HG03139 (cell line): ENCODE measurements at regions not wholly inside any gene's neighbourhood (a gene's known extent, or its start where the extent isn't known, plus 50 kb on each side); places are given as distances from the start of the nearest gene placed in this dataset.
"Not testable (repeated sequence)": the region's sequence is repeated elsewhere in the genome, so short reads cannot be mapped to it uniquely, and the experiment has no call there.

Experiments
- ATAC-seq: cut with Tn5 transposase; IDR thresholded peaks from one replicate; pipeline ENCODE4 v1.9.1; 2021; ENCODE audit not compliant: unreplicated experiment

GRCh38 chr14:51574009-51574408 is 77.7 kb upstream of the FRMD6 start:
- ATAC-seq = no peak

GRCh38 chr14:51575349-51576116 is 76.2 kb upstream of the FRMD6 start:
- ATAC-seq = no peak

- no peak for ATAC-seq
Measured at GRCh38 chr14:51576117-51576430, 75.6 kb upstream of the FRMD6 start.

GRCh38 chr14:51576879-51577278 is 74.8 kb upstream of the FRMD6 start:
- no peak for ATAC-seq

- no peak for ATAC-seq
Measured at GRCh38 chr14:51578853-51579252, 72.9 kb upstream of the FRMD6 start.

- no peak for ATAC-seq
Measured at GRCh38 chr14:51581017-51581881, 70.5 kb upstream of the FRMD6 start.

GRCh38 chr14:51582437-51582836 is 69.3 kb upstream of the FRMD6 start:
- no peak for ATAC-seq

- no peak for ATAC-seq
Measured at GRCh38 chr14:51585055-51585454, 66.7 kb upstream of the FRMD6 start.

- ATAC-seq = no peak
Measured at GRCh38 chr14:51592836-51593235, 58.9 kb upstream of the FRMD6 start.

- ATAC-seq = no peak
Measured at GRCh38 chr14:51593397-51593796, 58.3 kb upstream of the FRMD6 start.

- no peak for ATAC-seq
Measured at GRCh38 chr14:51595881-51596455, 55.7 kb upstream of the FRMD6 start.

GRCh38 chr14:51596488-51597117 is 55.1 kb upstream of the FRMD6 start:
- no peak for ATAC-seq

- no peak for ATAC-seq
Measured at GRCh38 chr14:51597261-51598001, 54.3 kb upstream of the FRMD6 start.

- not testable (repeated sequence) for ATAC-seq
Measured at GRCh38 chr14:51598924-51599600, 52.6 kb upstream of the FRMD6 start.

- no peak for ATAC-seq
Measured at GRCh38 chr14:51600658-51601057, 51.1 kb upstream of the FRMD6 start.
